ENCODE measurements at regions not wholly inside any gene's neighbourhood (a gene's known extent, or its start where the extent isn't known, plus 50 kb on each side); places are given as distances from the start of the nearest gene placed in this dataset.

GRCh38 chr17:68705714-68706076 is 104.5 kb upstream of the FAM20A start:
- H3K4me1 ChIP-seq (ENCODE audit: insufficient read depth, low read length): peaks cover 4% of the 10 kb centered on the region
- H3K9me3 ChIP-seq (ENCODE audit: low read depth, low read length): no peaks in the 10 kb centered on the region
- no peaks in the 10 kb centered on the region for H3K27me3 ChIP-seq (ENCODE audit: insufficient read depth, low read length)
- no peak overlapping the region for H3K4me3 ChIP-seq (ENCODE audit: low read length)

DNA sequence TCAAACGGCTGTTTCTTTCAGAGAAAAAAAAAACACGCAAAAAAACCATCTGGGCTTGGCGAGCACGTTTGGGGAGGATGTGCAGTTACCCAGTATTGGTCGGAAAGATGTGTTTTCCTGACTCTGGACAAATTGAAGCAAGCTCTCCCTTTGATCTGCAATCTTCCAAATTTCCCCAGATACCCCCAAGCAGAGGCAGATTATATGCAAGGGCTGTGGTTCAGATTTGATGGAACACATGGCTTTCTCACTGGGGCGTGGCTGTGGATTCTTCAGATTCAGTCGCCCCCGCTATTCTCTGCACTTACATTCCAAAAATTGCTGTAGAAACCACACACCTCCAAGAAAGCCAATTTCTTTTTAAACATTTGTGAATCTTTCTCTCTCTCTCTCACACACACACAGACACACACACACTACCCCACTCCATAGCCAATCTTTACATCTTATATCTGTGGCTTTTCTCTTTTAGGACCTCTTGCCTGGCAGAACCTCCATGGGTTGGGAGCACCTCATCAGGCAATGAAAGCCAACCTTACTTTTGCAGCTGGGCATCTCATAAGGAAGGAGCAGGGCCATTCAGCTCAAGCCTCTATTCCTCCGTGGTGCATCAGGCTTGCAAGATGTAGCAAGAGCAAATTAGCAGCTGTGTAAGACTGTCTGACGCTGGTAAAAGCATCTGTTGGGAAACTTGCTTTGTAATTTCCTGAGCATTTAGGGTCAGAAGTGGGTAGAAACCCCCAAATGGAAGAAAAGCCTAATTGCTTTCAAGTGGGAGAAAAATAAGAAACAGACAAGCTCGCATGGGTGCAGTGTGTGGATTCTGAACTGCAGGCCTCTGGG is 103.9 kb upstream of the FAM20A start:
- Histone ChIP-seq H3K9me3 (ENCODE audit: low read depth, low read length) (no peaks in the 10 kb centered on the region), H3K4me3 (ENCODE audit: low read length) (no peak overlapping the region), H3K27me3 (ENCODE audit: insufficient read depth, low read length) (no peaks in the 10 kb centered on the region), H3K4me1 (ENCODE audit: insufficient read depth, low read length) (peaks cover 4% of the 10 kb centered on the region)

- Histone ChIP-seq H3K4me1 (ENCODE audit: insufficient read depth, low read length) (peaks cover 17% of the 10 kb centered on the region), H3K9me3 (ENCODE audit: low read depth, low read length) (no peaks in the 10 kb centered on the region), H3K27me3 (ENCODE audit: insufficient read depth, low read length) (no peaks in the 10 kb centered on the region), H3K4me3 (ENCODE audit: low read length) (no peak overlapping the region)
These were observed 99.9 kb upstream of the FAM20A start for GRCh38 chr17:68701046-68701445.

GRCh38 chr17:68700421-68700820 is 99.3 kb upstream of the FAM20A start:
- H3K4me3 ChIP-seq (ENCODE audit: low read length): no peak overlapping the region
- H3K4me1 ChIP-seq (ENCODE audit: insufficient read depth, low read length): peaks cover 17% of the 10 kb centered on the region
- H3K9me3 ChIP-seq (ENCODE audit: low read depth, low read length): no peaks in the 10 kb centered on the region
- H3K27me3 ChIP-seq (ENCODE audit: insufficient read depth, low read length): no peaks in the 10 kb centered on the region

GRCh38 chr17:68699936-68700335 is 98.8 kb upstream of the FAM20A start:
- H3K4me1 ChIP-seq (ENCODE audit: insufficient read depth, low read length): peaks cover 13% of the 10 kb centered on the region
- no peak overlapping the region for H3K4me3 ChIP-seq (ENCODE audit: low read length)
- H3K9me3 ChIP-seq (ENCODE audit: low read depth, low read length): no peaks in the 10 kb centered on the region
- no peaks in the 10 kb centered on the region for H3K27me3 ChIP-seq (ENCODE audit: insufficient read depth, low read length)

DNA sequence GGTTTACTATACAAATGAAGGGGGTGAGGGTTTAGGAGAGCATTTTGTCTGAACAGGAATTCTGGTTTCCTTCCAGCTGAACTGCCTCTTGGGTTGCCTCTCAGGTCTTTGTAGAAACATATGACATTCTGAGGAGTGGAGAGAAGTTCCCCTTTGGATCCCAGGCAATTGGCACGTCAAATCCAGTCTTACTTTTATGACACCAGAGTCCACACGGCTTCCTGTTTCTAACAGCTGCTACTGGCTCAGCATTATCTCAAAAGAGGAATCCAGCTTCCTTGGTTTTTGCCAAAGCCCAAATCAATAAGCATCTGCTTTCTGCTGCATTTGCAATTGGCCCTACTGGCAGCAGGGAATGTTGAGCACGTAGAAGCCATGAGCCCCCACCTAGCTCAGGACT is 97.6 kb upstream of the FAM20A start:
- H3K4me3 ChIP-seq (ENCODE audit: low read length): no peak overlapping the region
- no peaks in the 10 kb centered on the region for H3K9me3 ChIP-seq (ENCODE audit: low read depth, low read length)
- no peaks in the 10 kb centered on the region for H3K27me3 ChIP-seq (ENCODE audit: insufficient read depth, low read length)
- H3K4me1 ChIP-seq (ENCODE audit: insufficient read depth, low read length): peaks cover 13% of the 10 kb centered on the region

DNA sequence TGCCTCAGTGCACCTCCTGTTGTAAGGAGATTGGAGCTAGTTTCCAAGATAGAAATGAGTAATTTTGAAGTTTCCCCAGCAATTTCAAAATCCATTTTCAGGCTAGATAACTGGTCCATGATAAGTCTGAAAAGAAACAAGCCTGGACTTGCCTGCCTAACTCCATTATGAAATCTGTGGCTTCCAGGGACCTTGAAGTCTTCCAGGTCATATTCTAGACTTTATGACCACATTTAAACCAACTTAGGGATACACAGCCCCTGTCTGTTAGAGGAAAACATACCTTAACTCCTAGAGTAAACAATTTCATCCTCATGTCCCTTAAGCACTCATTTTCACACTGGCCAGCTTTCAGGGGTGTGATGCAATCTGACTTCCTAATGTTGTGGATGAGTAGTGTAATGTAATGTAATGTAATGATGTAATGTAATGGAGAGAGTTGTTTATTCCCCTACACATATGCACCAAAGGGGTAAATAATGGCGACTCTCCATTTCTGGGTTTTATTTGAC is 96.7 kb upstream of the FAM20A start:
- Histone ChIP-seq H3K9me3 (ENCODE audit: low read depth, low read length) (no peaks in the 10 kb centered on the region), H3K4me3 (ENCODE audit: low read length) (no peak overlapping the region), H3K4me1 (ENCODE audit: insufficient read depth, low read length) (peaks cover 13% of the 10 kb centered on the region), H3K27me3 (ENCODE audit: insufficient read depth, low read length) (no peaks in the 10 kb centered on the region)

DNA sequence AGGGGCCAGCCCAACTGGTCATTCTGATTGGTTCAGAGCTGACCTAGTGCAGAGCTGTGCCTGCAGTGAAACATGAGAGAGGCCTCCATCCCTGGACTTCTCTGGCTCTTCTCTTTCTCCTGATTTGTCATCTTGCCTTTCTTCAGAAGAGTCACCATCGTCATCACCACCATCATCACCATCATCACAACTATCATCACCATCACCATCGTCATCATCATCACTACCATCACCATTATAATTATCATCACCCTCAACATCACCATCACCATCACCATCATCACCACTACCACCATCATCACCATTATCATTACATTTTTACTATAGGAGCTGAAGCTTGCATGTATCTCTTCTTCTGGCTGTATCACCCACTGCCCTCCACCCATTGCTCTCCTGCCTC is 94.5 kb upstream of the FAM20A start:
- Histone ChIP-seq H3K4me3 (ENCODE audit: low read length) (no peak overlapping the region), H3K9me3 (ENCODE audit: low read depth, low read length) (no peaks in the 10 kb centered on the region), H3K4me1 (ENCODE audit: insufficient read depth, low read length) (peaks cover 13% of the 10 kb centered on the region), H3K27me3 (ENCODE audit: insufficient read depth, low read length) (no peaks in the 10 kb centered on the region)

- H3K4me3 ChIP-seq (ENCODE audit: low read length): no peak overlapping the region
- peaks cover 13% of the 10 kb centered on the region for H3K4me1 ChIP-seq (ENCODE audit: insufficient read depth, low read length)
- no peaks in the 10 kb centered on the region for H3K27me3 ChIP-seq (ENCODE audit: insufficient read depth, low read length)
- no peaks in the 10 kb centered on the region for H3K9me3 ChIP-seq (ENCODE audit: low read depth, low read length)
These were observed 93.8 kb upstream of the FAM20A start for GRCh38 chr17:68694791-68695485.

- Histone ChIP-seq H3K4me1 (ENCODE audit: insufficient read depth, low read length) (peaks cover 11% of the 10 kb centered on the region), H3K4me3 (ENCODE audit: low read length) (no peak overlapping the region), H3K9me3 (ENCODE audit: low read depth, low read length) (no peaks in the 10 kb centered on the region), H3K27me3 (ENCODE audit: insufficient read depth, low read length) (no peaks in the 10 kb centered on the region)
These were observed 92.7 kb upstream of the FAM20A start for GRCh38 chr17:68693896-68694295.

DNA sequence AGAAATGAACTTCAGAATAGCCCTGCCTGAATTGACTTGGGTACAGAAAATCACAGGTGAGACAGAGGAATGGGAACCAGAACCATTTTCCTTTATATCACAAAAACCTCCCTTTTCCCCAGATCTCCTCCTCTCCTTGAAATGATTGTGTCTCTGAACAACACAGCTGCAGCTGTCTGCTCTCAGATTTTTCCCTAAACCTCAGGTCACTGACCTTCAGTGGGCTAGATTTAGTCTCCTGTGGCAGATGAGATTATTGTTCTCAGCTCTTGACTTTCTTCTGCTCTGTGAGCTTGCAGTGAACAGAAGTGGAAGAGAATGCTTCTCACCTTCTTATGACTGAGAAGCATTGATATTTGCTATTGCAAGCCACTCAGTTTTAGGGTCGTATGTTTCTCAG is 92.3 kb upstream of the FAM20A start:
- H3K4me1 ChIP-seq (ENCODE audit: insufficient read depth, low read length): peaks cover 7% of the 10 kb centered on the region
- H3K27me3 ChIP-seq (ENCODE audit: insufficient read depth, low read length): no peaks in the 10 kb centered on the region
- no peaks in the 10 kb centered on the region for H3K9me3 ChIP-seq (ENCODE audit: low read depth, low read length)
- no peak overlapping the region for H3K4me3 ChIP-seq (ENCODE audit: low read length)

- no peaks in the 10 kb centered on the region for H3K9me3 ChIP-seq (ENCODE audit: low read depth, low read length)
- no peaks in the 10 kb centered on the region for H3K27me3 ChIP-seq (ENCODE audit: insufficient read depth, low read length)
- H3K4me1 ChIP-seq (ENCODE audit: insufficient read depth, low read length): no peaks in the 10 kb centered on the region
- no peak overlapping the region for H3K4me3 ChIP-seq (ENCODE audit: low read length)
These were observed 85.2 kb upstream of the FAM20A start for GRCh38 chr17:68686108-68686988.

- Histone ChIP-seq H3K27me3 (ENCODE audit: insufficient read depth, low read length) (no peaks in the 10 kb centered on the region), H3K4me1 (ENCODE audit: insufficient read depth, low read length) (no peaks in the 10 kb centered on the region), H3K4me3 (ENCODE audit: low read length) (no peak overlapping the region), H3K9me3 (ENCODE audit: low read depth, low read length) (no peaks in the 10 kb centered on the region)
These were observed 83.8 kb upstream of the FAM20A start for GRCh38 chr17:68684949-68685357.

DNA sequence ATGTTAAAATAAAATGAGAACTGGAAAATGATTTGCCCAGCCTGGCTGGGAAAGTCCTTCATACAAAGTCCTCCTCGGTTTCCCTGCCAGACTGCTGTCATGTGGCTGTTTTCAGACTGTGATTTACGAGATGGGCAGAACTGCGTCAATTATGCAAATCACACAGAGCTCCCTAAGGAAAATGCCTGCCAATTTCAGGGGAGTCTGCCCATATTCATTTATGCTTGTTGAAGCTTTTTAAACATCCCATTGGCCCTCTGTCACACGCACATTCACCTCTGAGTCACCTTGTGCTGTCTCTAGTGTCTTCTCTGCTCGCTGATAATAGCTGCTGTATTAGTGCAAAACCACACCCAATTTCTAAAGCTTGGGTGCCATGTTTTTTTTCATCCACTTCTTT is 81.7 kb upstream of the FAM20A start:
- Histone ChIP-seq H3K9me3 (ENCODE audit: low read depth, low read length) (no peaks in the 10 kb centered on the region), H3K4me1 (ENCODE audit: insufficient read depth, low read length) (no peaks in the 10 kb centered on the region), H3K4me3 (ENCODE audit: low read length) (no peak overlapping the region), H3K27me3 (ENCODE audit: insufficient read depth, low read length) (no peaks in the 10 kb centered on the region)

GRCh38 chr17:68679882-68680281 is 78.7 kb upstream of the FAM20A start:
- Histone ChIP-seq H3K4me3 (ENCODE audit: low read length) (no peak overlapping the region), H3K9me3 (ENCODE audit: low read depth, low read length) (no peaks in the 10 kb centered on the region), H3K27me3 (ENCODE audit: insufficient read depth, low read length) (no peaks in the 10 kb centered on the region), H3K4me1 (ENCODE audit: insufficient read depth, low read length) (no peaks in the 10 kb centered on the region)

Measured in mononuclear cell (primary cell).